ENCODE measurements at regions not wholly inside any gene's neighbourhood (a gene's known extent, or its start where the extent isn't known, plus 50 kb on each side); places are given as distances from the start of the nearest gene placed in this dataset.

DNA sequence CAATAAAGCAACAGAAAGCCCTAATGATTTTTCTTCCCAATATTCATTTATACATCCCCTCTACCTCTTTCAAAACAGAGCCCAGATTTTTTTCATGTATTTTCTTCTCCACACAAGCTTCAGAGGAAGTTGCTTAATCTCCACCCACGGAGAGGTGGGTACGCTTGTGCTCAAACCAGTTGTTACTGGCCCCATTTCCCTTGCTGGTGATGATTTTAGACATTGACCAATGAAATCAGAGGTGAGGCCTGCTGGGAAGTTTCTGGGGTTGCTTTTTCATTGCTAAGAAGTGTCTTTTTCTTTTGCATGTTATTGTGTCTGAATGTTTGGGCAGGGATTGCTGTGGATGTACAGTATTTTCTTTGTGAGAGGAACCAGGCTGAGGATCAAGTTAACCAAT, 448.1 kb upstream of the B3GALT2 start:
- Histone ChIP-seq H3K36me3 (ENCODE audit: insufficient read depth, low read length) (no peaks in the 10 kb centered on the region), H2AFZ (ENCODE audit: low read length) (no peak overlapping the region), H3K9me3 (ENCODE audit: low read length) (no peaks in the 10 kb centered on the region), H3K9ac (ENCODE audit: low read length) (no peak overlapping the region), H4K20me1 (ENCODE audit: insufficient read depth, low read depth, low read length) (no peaks in the 10 kb centered on the region), H3K4me1 (ENCODE audit: low read length) (no peaks in the 10 kb centered on the region), H3K4me3 (ENCODE audit: low read length) (no peak overlapping the region), H3K4me2 (ENCODE audit: low read depth, low read length, poor library complexity, severe bottlenecking) (no peak overlapping the region), H3K27me3 (ENCODE audit: low read length) (no peaks in the 10 kb centered on the region), H3K27ac (ENCODE audit: low read length) (no peak overlapping the region), H3K9me2 (replicated peaks; ENCODE audit: insufficient read depth, low read length) (no peaks in the 10 kb centered on the region), H3K79me2 (ENCODE audit: low read length) (no peaks in the 10 kb centered on the region)
- no peak for DNase-seq

DNA sequence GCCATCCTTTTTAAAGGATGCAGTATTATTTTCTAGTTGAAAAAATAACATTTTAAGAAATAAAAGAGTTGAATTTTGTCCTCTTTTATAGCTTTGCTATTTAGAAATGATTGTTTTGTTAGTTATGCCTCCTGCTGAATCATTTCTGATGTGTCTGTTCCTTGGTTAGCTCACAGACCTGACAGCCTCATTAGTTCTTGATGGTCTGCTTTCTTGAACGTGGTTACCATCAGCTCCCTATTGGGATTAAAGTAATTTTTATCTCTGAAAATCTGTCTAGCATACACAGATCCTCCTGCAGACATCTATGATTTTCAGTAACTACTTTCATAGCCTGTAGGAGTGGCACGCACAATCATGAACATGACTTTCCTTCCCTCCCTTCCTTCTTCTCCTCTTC, 447.6 kb upstream of the B3GALT2 start:
- no peaks in the 10 kb centered on the region for H4K20me1 ChIP-seq (ENCODE audit: insufficient read depth, low read depth, low read length)
- no peak overlapping the region for H2AFZ ChIP-seq (ENCODE audit: low read length)
- no peak overlapping the region for H3K9ac ChIP-seq (ENCODE audit: low read length)

DNA sequence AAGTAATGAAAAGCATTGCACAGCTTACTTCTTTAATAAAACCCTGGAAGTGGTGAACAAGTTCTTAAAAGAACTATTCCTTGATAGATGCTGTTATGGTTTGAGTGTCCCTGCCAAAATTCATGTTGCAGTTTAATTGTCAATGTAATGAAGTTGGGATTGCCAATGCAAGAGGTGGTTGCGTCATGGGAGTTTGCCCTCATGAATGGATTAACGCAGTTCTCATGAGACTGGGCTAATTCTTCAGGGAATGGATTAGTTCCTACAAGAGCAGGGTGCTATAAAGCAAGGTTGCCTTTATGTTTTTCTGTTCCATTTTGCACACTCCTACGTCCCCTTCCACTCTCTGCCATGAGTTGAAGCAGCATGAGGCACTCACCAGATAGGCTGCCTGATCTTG, 446.7 kb upstream of the B3GALT2 start:
- H3K27ac ChIP-seq (ENCODE audit: low read length), result no peak overlapping the region
- H3K4me3 ChIP-seq (ENCODE audit: low read length), result no peak overlapping the region
- no peaks in the 10 kb centered on the region for H3K27me3 ChIP-seq (ENCODE audit: low read length)
- H3K79me2 ChIP-seq (ENCODE audit: low read length), result no peaks in the 10 kb centered on the region
- no peak for DNase-seq
- H4K20me1 ChIP-seq (ENCODE audit: insufficient read depth, low read depth, low read length), result no peaks in the 10 kb centered on the region
- H2AFZ ChIP-seq (ENCODE audit: low read length), result no peak overlapping the region
- H3K4me2 ChIP-seq (ENCODE audit: low read depth, low read length, poor library complexity, severe bottlenecking), result no peak overlapping the region
- H3K36me3 ChIP-seq (ENCODE audit: insufficient read depth, low read length), result no peaks in the 10 kb centered on the region
- H3K9me2 ChIP-seq (replicated peaks; ENCODE audit: insufficient read depth, low read length), result no peaks in the 10 kb centered on the region
- no peaks in the 10 kb centered on the region for H3K4me1 ChIP-seq (ENCODE audit: low read length)
- H3K9ac ChIP-seq (ENCODE audit: low read length), result no peak overlapping the region
- H3K9me3 ChIP-seq (ENCODE audit: low read length), result no peaks in the 10 kb centered on the region

More for the DNA sequence above, 447.6 kb upstream of the B3GALT2 start:
- Histone ChIP-seq H3K4me1 (ENCODE audit: low read length) (no peaks in the 10 kb centered on the region), H3K9me3 (ENCODE audit: low read length) (no peaks in the 10 kb centered on the region), H3K27me3 (ENCODE audit: low read length) (no peaks in the 10 kb centered on the region), H3K27ac (ENCODE audit: low read length) (no peak overlapping the region), H3K36me3 (ENCODE audit: insufficient read depth, low read length) (no peaks in the 10 kb centered on the region), H3K4me2 (ENCODE audit: low read depth, low read length, poor library complexity, severe bottlenecking) (no peak overlapping the region), H3K79me2 (ENCODE audit: low read length) (no peaks in the 10 kb centered on the region), H3K9me2 (replicated peaks; ENCODE audit: insufficient read depth, low read length) (no peaks in the 10 kb centered on the region), H3K4me3 (ENCODE audit: low read length) (no peak overlapping the region)
- no peak for DNase-seq

DNA sequence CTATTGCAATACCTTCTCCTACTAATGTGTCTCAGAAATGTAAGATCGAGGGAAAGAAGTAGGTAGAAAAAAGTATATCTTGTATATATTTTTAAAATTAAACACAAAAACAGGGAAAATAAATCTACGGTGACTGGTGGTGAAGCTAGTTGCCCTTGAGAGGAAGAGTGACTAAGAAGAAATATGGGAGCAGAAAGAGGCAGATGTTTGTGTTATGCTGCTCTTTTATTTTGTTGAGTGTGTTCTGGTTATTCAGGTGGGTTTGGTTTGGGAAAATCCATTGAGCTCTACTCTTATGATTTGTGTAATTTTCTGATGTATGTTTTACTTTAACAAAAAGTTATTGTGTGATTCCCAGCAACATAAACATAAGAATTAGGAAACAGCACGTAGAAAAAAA, 444.9 kb upstream of the B3GALT2 start:
- H2AFZ ChIP-seq (ENCODE audit: low read length), result no peak overlapping the region
- H3K27me3 ChIP-seq (ENCODE audit: low read length), result no peaks in the 10 kb centered on the region
- H3K4me1 ChIP-seq (ENCODE audit: low read length), result no peaks in the 10 kb centered on the region
- H3K27ac ChIP-seq (ENCODE audit: low read length), result no peak overlapping the region
- no peaks in the 10 kb centered on the region for H3K9me3 ChIP-seq (ENCODE audit: low read length)
- H3K36me3 ChIP-seq (ENCODE audit: insufficient read depth, low read length), result no peaks in the 10 kb centered on the region
- no peak overlapping the region for H3K4me2 ChIP-seq (ENCODE audit: low read depth, low read length, poor library complexity, severe bottlenecking)
- H3K4me3 ChIP-seq (ENCODE audit: low read length), result no peak overlapping the region
- no peaks in the 10 kb centered on the region for H3K79me2 ChIP-seq (ENCODE audit: low read length)
- no peak overlapping the region for H3K9ac ChIP-seq (ENCODE audit: low read length)
- H4K20me1 ChIP-seq (ENCODE audit: insufficient read depth, low read depth, low read length), result no peaks in the 10 kb centered on the region
- DNase-seq, result no peak
- H3K9me2 ChIP-seq (replicated peaks; ENCODE audit: insufficient read depth, low read length), result no peaks in the 10 kb centered on the region

DNA sequence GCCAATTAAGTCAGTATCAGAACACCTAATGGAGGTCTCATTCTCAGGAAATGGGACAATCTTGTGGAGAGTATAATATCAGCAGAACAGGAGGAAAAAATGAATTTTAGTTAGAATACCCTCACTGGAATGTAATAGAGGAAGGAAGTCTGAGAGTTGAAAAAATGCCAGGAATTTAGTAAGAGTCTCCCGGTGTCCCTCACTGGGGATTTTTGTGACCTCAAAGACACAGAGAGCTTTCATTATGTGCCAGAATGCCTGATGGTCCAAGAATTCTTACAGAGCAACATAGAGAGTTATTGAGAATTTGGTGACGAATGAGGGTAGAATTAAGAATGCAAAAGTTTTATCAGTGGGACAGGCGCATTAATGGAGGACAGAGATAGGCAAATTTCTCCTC, 443.5 kb upstream of the B3GALT2 start:
- DNase-seq, result no peak
- Histone ChIP-seq H3K4me1 (ENCODE audit: low read length) (no peaks in the 10 kb centered on the region), H2AFZ (ENCODE audit: low read length) (no peak overlapping the region), H3K9me2 (replicated peaks; ENCODE audit: insufficient read depth, low read length) (no peaks in the 10 kb centered on the region), H3K27ac (ENCODE audit: low read length) (no peak overlapping the region), H3K36me3 (ENCODE audit: insufficient read depth, low read length) (no peaks in the 10 kb centered on the region), H3K4me2 (ENCODE audit: low read depth, low read length, poor library complexity, severe bottlenecking) (no peak overlapping the region), H3K4me3 (ENCODE audit: low read length) (no peak overlapping the region), H3K79me2 (ENCODE audit: low read length) (no peaks in the 10 kb centered on the region), H3K27me3 (ENCODE audit: low read length) (no peaks in the 10 kb centered on the region), H3K9ac (ENCODE audit: low read length) (no peak overlapping the region), H4K20me1 (ENCODE audit: insufficient read depth, low read depth, low read length) (no peaks in the 10 kb centered on the region), H3K9me3 (ENCODE audit: low read length) (no peaks in the 10 kb centered on the region)

DNA sequence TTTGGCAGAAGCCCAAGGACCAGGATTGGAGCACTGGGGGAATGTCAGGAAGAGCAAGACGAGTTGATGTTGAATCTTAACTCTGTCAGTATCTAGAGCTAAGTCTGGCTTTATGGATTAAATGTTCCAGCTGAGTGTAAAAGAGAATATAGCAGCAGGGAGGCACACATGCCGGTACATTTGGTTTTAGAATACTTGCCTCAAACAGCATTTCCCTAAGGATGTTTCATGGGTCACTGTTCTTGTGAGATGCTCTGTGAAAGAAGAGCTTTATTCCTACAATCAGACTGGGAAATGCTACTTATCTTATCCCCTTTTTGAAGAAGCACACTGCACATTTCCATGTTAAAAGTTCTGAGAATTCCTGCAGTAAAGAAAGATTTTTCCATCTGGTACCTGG, 440.3 kb upstream of the B3GALT2 start:
- no peaks in the 10 kb centered on the region for H3K79me2 ChIP-seq (ENCODE audit: low read length)
- H3K27ac ChIP-seq (ENCODE audit: low read length), result no peak overlapping the region
- H3K27me3 ChIP-seq (ENCODE audit: low read length), result no peaks in the 10 kb centered on the region
- no peak overlapping the region for H3K4me2 ChIP-seq (ENCODE audit: low read depth, low read length, poor library complexity, severe bottlenecking)
- H3K4me1 ChIP-seq (ENCODE audit: low read length), result no peaks in the 10 kb centered on the region
- no peaks in the 10 kb centered on the region for H3K9me2 ChIP-seq (replicated peaks; ENCODE audit: insufficient read depth, low read length)
- H4K20me1 ChIP-seq (ENCODE audit: insufficient read depth, low read depth, low read length), result no peaks in the 10 kb centered on the region
- H3K4me3 ChIP-seq (ENCODE audit: low read length), result no peak overlapping the region
- H3K36me3 ChIP-seq (ENCODE audit: insufficient read depth, low read length), result no peaks in the 10 kb centered on the region
- no peak overlapping the region for H2AFZ ChIP-seq (ENCODE audit: low read length)
- no peak overlapping the region for H3K9ac ChIP-seq (ENCODE audit: low read length)
- DNase-seq, result no peak
- H3K9me3 ChIP-seq (ENCODE audit: low read length), result no peaks in the 10 kb centered on the region

DNA sequence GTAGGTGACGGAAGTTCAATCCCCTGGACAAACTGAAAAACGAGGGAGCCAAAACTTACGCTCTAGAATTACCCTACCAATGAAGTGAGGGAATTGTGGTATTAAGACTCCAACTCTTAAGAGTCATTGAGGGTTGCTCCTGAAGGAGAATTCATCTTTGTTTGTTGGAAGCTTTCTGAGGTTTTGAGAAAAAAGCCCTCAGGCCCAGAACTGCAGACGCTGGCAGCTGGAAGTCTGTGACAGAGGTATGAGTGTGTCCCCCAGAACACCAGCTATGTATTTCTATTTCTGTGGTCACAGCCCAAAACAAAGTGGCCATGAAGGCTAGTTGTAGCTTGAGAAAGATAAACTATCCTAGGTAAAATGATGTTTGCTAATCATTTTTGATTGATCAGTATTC, 438.8 kb upstream of the B3GALT2 start:
- Histone ChIP-seq H3K9ac (ENCODE audit: low read length) (no peak overlapping the region), H3K27ac (ENCODE audit: low read length) (no peak overlapping the region), H3K4me1 (ENCODE audit: low read length) (no peaks in the 10 kb centered on the region), H3K36me3 (ENCODE audit: insufficient read depth, low read length) (no peaks in the 10 kb centered on the region), H3K9me3 (ENCODE audit: low read length) (no peaks in the 10 kb centered on the region), H3K4me2 (ENCODE audit: low read depth, low read length, poor library complexity, severe bottlenecking) (no peak overlapping the region), H3K27me3 (ENCODE audit: low read length) (no peaks in the 10 kb centered on the region), H3K79me2 (ENCODE audit: low read length) (no peaks in the 10 kb centered on the region), H3K4me3 (ENCODE audit: low read length) (no peak overlapping the region), H4K20me1 (ENCODE audit: insufficient read depth, low read depth, low read length) (no peaks in the 10 kb centered on the region), H3K9me2 (replicated peaks; ENCODE audit: insufficient read depth, low read length) (no peaks in the 10 kb centered on the region), H2AFZ (ENCODE audit: low read length) (no peak overlapping the region)
- DNase-seq, result no peak

DNA sequence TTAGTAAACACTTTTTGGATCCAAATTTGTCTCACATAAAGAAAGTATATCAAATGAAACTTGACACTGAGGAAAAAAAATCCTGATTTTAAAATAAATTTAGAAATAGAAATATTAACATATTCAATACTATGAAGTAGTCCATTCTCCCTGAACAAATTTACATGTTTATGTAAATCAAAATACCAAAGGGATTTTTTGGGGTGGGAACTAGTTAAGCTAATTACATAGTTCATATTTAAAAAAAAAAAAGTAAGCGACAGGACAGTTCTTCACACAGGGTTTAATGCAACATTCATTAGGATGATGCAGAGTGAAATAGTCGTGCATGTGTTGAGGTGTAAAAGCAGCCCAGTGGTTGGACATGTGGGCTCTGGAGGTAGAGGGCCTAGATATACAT, 433.5 kb upstream of the B3GALT2 start:
- Histone ChIP-seq H4K20me1 (ENCODE audit: insufficient read depth, low read depth, low read length) (no peaks in the 10 kb centered on the region), H3K9me2 (replicated peaks; ENCODE audit: insufficient read depth, low read length) (no peaks in the 10 kb centered on the region), H3K4me2 (ENCODE audit: low read depth, low read length, poor library complexity, severe bottlenecking) (no peak overlapping the region), H3K27ac (ENCODE audit: low read length) (no peak overlapping the region), H3K4me3 (ENCODE audit: low read length) (no peak overlapping the region), H3K79me2 (ENCODE audit: low read length) (no peaks in the 10 kb centered on the region), H3K9ac (ENCODE audit: low read length) (no peak overlapping the region), H3K27me3 (ENCODE audit: low read length) (no peaks in the 10 kb centered on the region), H3K4me1 (ENCODE audit: low read length) (no peaks in the 10 kb centered on the region), H3K36me3 (ENCODE audit: insufficient read depth, low read length) (no peaks in the 10 kb centered on the region), H3K9me3 (ENCODE audit: low read length) (no peaks in the 10 kb centered on the region), H2AFZ (ENCODE audit: low read length) (no peak overlapping the region)
- no peak for DNase-seq

DNA sequence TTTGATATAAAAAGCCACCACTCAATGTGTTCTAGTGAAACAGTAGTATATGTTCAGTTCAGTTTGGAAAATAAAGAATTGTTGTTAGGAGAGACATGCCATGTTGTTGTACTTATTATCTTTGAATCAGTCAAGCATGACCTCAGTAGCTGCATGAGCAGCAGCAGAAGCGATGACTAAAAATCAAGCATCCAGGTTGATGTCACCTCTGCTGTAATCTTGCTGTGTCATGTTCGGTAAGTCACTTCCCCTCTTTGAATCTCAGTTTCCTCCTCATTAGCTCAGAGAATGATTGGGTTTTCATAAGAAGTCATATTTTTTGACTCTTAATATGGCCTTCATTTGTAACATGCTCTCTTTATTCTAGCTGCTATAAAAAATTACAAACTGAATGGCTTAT, 428.4 kb upstream of the B3GALT2 start:
- Histone ChIP-seq H3K4me3 (ENCODE audit: low read length) (no peak overlapping the region), H3K79me2 (ENCODE audit: low read length) (no peaks in the 10 kb centered on the region), H3K36me3 (ENCODE audit: insufficient read depth, low read length) (no peaks in the 10 kb centered on the region), H2AFZ (ENCODE audit: low read length) (no peak overlapping the region), H3K27me3 (ENCODE audit: low read length) (no peaks in the 10 kb centered on the region), H3K9me2 (replicated peaks; ENCODE audit: insufficient read depth, low read length) (no peaks in the 10 kb centered on the region), H4K20me1 (ENCODE audit: insufficient read depth, low read depth, low read length) (no peaks in the 10 kb centered on the region), H3K4me1 (ENCODE audit: low read length) (no peaks in the 10 kb centered on the region), H3K9me3 (ENCODE audit: low read length) (no peaks in the 10 kb centered on the region), H3K9ac (ENCODE audit: low read length) (no peak overlapping the region), H3K27ac (ENCODE audit: low read length) (no peak overlapping the region), H3K4me2 (ENCODE audit: low read depth, low read length, poor library complexity, severe bottlenecking) (no peak overlapping the region)
- DNase-seq, result no peak

All from Karpas-422 (cell line).